HepG2 (cell line): ENCODE measurements at regions not wholly inside any gene's neighbourhood (a gene's known extent, or its start where the extent isn't known, plus 50 kb on each side); places are given as distances from the start of the nearest gene placed in this dataset.

Source experiments
- ATAC-seq: fragments of 200-7000 bp; cut with Tn5 transposase; 3 replicates; pipeline ENCODE4 v1.9.1; 2020; ENCODE audit warnings: mild to moderate bottlenecking, moderate library complexity
- BruUV-seq: library from RNA; stranded (reverse); fragments of 400-500 nt; replicated peaks from 2 replicates; lab custom pipeline; 2021; lab: Mats Ljungman, UMichigan
- CTCF ChIA-PET: fragments of 300-600 bp; formaldehyde crosslinking; extraction: SDS; loops from one replicate; lab custom pipeline; 2021; ENCODE audit warnings: low total read pairs, inconsistent platforms, low intra/inter-chr PET ratio; lab: Yijun Ruan, JAX
- POLR2A ChIA-PET: fragments of 350-600 bp; sonication (Branson Sonifier 250); formaldehyde crosslinking; loops from one replicate; lab custom pipeline; 2020; ENCODE audit warnings: antibody characterized with exemption, inconsistent platforms; lab: Yijun Ruan, JAX
- DNase-seq: peaks from one replicate; pipeline ENCODE4 v3.0.0-alpha.2; 2015; ENCODE audit warnings: low spot score
- FAIRE-seq: peaks from 3 replicates; lab custom pipeline; 2011; peaks lifted over from hg19 to GRCh38; lab: Jason Lieb, UNC
- H2AFZ ChIP-seq: one replicate; pipeline ENCODE4 v1.6.1; 2011; ENCODE audit warnings: low read length, inconsistent platforms
- H3K27ac ChIP-seq: fragments of 300-600 bp; 3 replicates; pipeline ENCODE4 v1.8.0; 2011; ENCODE audit warnings: mixed run types, mild to moderate bottlenecking, mixed read lengths, low read length, inconsistent platforms; ENCODE audit not compliant: insufficient read depth; ENCODE audit errors: extremely low read length
- H3K27me3 ChIP-seq, 2 experiments: fragments of 200-600 bp in 1 of 2; 2 replicates in 1 of 2; 3 replicates in 1 of 2; pipeline versions ENCODE4 v1.6.0 to v1.8.0; 2011; ENCODE audit warnings: low read length in 2 of 2, mild to moderate bottlenecking in 2 of 2, moderate library complexity in 2 of 2, inconsistent platforms in 1 of 2; ENCODE audit not compliant: insufficient read depth in 2 of 2, control insufficient read depth in 1 of 2
- H3K36me3 ChIP-seq, 2 experiments: fragments of 200-600 bp in 1 of 2; replicated peaks in 1 of 2; 2 replicates in 1 of 2; 3 replicates in 1 of 2; pipeline versions ENCODE4 v1.5.1 to v1.8.0; 2011; ENCODE audit warnings: low read length in 2 of 2, inconsistent platforms in 1 of 2; ENCODE audit not compliant: insufficient read depth in 2 of 2, control insufficient read depth in 1 of 2
- H3K4me1 ChIP-seq: 2 replicates; pipeline ENCODE4 v1.5.1; 2012; ENCODE audit warnings: low read length, inconsistent platforms; ENCODE audit not compliant: insufficient read depth
- H3K4me2 ChIP-seq: 2 replicates; pipeline ENCODE4 v1.6.0; 2011; ENCODE audit warnings: low read depth, low read length, inconsistent platforms
- H3K4me3 ChIP-seq, 3 experiments: fragments of 200-600 bp in 1 of 3; sonication (generic), shearing (Covaris generic) in 1 of 3; replicated peaks in 1 of 3; 2 replicates each; pipeline ENCODE4 v1.5.1; 2011 to 2016; ENCODE audit warnings: low read length in 3 of 3, inconsistent platforms in 2 of 3, low read depth in 2 of 3, mild to moderate bottlenecking in 2 of 3, control low read depth in 1 of 3, mixed read lengths in 1 of 3; ENCODE audit not compliant: insufficient read depth in 1 of 3
- H3K79me2 ChIP-seq: one replicate; pipeline ENCODE4 v1.6.1; 2011; ENCODE audit warnings: low read length, inconsistent platforms; ENCODE audit not compliant: insufficient read depth
- H3K9ac ChIP-seq: 2 replicates; pipeline ENCODE4 v1.6.0; 2011; ENCODE audit warnings: mild to moderate bottlenecking, low read depth, low read length, inconsistent platforms; ENCODE audit not compliant: insufficient read depth
- H3K9me3 ChIP-seq: 2 replicates; pipeline ENCODE4 v1.5.1; 2012; ENCODE audit warnings: mild to moderate bottlenecking, low read length
- H4K20me1 ChIP-seq: 2 replicates; pipeline ENCODE4 v1.6.0; 2011; ENCODE audit warnings: inconsistent platforms, mild to moderate bottlenecking, low read length, moderate library complexity; ENCODE audit not compliant: insufficient read depth
- FOXK1 ChIP-seq: sonication (generic); formaldehyde crosslinking; IDR thresholded peaks from 2 replicates; pipeline ENCODE4 v1.4.0; 2020; ENCODE audit warnings: low read depth, missing genetic modification reagents, borderline replicate concordance
- HNRNPUL1 ChIP-seq: fragments of 200-400 bp; formaldehyde crosslinking; IDR thresholded peaks from 2 replicates; pipeline ENCODE4 v1.6.1; 2017; ENCODE audit warnings: low read depth, mild to moderate bottlenecking, low read length, moderate library complexity
- HOXA5 ChIP-seq: sonication (generic); formaldehyde crosslinking; IDR thresholded peaks from 2 replicates; pipeline ENCODE4 v1.4.0; 2020; ENCODE audit warnings: missing genetic modification reagents
- MLLT10 ChIP-seq: sonication (generic); formaldehyde crosslinking; IDR thresholded peaks from 2 replicates; pipeline ENCODE4 v1.4.0; 2020; ENCODE audit warnings: missing genetic modification reagents
- MTF2 ChIP-seq: sonication (generic); formaldehyde crosslinking; IDR thresholded peaks from 2 replicates; pipeline ENCODE4 v1.5.0; 2020; ENCODE audit warnings: missing genetic modification reagents, borderline replicate concordance
- NCOR1 ChIP-seq: fragments of 200-600 bp; sonication (generic); IDR thresholded peaks from 2 replicates; pipeline ENCODE4 v1.7.0; 2017; ENCODE audit warnings: antibody characterized with exemption, low read length, borderline replicate concordance
- RELA ChIP-seq: sonication (generic); formaldehyde crosslinking; IDR thresholded peaks from 2 replicates; pipeline ENCODE4 v1.4.0; 2020; ENCODE audit warnings: missing genetic modification reagents
- TCF7L2 ChIP-seq: IDR thresholded peaks from 2 replicates; pipeline ENCODE4 v1.6.1; 2011; ENCODE audit warnings: mild to moderate bottlenecking, low read depth, low read length, moderate library complexity
- THAP7 ChIP-seq: sonication (generic); formaldehyde crosslinking; IDR thresholded peaks from 2 replicates; pipeline ENCODE4 v1.8.1; 2023; ENCODE audit warnings: mild to moderate bottlenecking, missing genetic modification reagents
- ZNF180 ChIP-seq: sonication (generic); formaldehyde crosslinking; IDR thresholded peaks from 2 replicates; pipeline ENCODE4 v1.4.0; 2020; ENCODE audit warnings: low read depth, missing genetic modification reagents, borderline replicate concordance
- ZNF552 ChIP-seq: sonication (generic); formaldehyde crosslinking; IDR thresholded peaks from 2 replicates; pipeline ENCODE4 v1.9.0; 2022; ENCODE audit warnings: missing genetic modification reagents, mild to moderate bottlenecking, borderline replicate concordance
- ZNF556 ChIP-seq: sonication (generic); formaldehyde crosslinking; IDR thresholded peaks from 2 replicates; pipeline ENCODE4 v1.4.0; 2020; ENCODE audit warnings: mild to moderate bottlenecking, missing genetic modification reagents, borderline replicate concordance
- ZNF639 ChIP-seq: conservative IDR thresholded peaks from 2 replicates; pipeline ENCODE4 v1.6.1; 2018; ENCODE audit warnings: missing genetic modification reagents
- in situ Hi-C: cut with HindIII; loops from 2 replicates; pipeline ENCODE4 v1.10.0; 2017; ENCODE audit warnings: low pct_unique_long_range_greater_than_20kb; ENCODE audit not compliant: extremely low pct_ligation_motif_present
- intact Hi-C: fragments of 100-400 bp; cut with micrococcal nuclease; formaldehyde crosslinking; loops from one replicate; pipeline ENCODE4 v1.10.0; 2022; ENCODE audit not compliant: unreplicated experiment

- in situ Hi-C loops: no loop called here
Observed at GRCh38 chr4:164514765-164515164, 239.2 kb upstream of the SMIM31 start.

More at GRCh38 chr4:164514765-164515164, 239.2 kb upstream of the SMIM31 start:
- H3K79me2 ChIP-seq: no peaks in the 10 kb centered on the region
- H3K9me3 ChIP-seq: no peaks in the 10 kb centered on the region
- CTCF ChIA-PET: no interaction called here
- H3K9ac ChIP-seq: no peak overlapping the region
- no peaks in the 10 kb centered on the region for H3K4me1 ChIP-seq
- FAIRE-seq (no peak), DNase-seq (no peak), ATAC-seq (no peak)
- POLR2A ChIA-PET: no interaction called here
- H3K4me3 ChIP-seq: no peak overlapping the region
- TF ChIP-seq RELA (CRISPR knock-in tag) (no peak), MLLT10 (CRISPR knock-in tag) (no peak), ZNF639 (CRISPR knock-in tag) (no peak), TCF7L2 (no peak), HOXA5 (CRISPR knock-in tag) (no peak), MTF2 (no peak), ZNF556 (CRISPR knock-in tag) (no peak), ZNF552 (CRISPR knock-in tag) (no peak), THAP7 (CRISPR knock-in tag) (no peak), NCOR1 (no peak), FOXK1 (CRISPR knock-in tag) (no peak), HNRNPUL1 (no peak), ZNF180 (CRISPR knock-in tag) (no peak)
- no peaks in the 10 kb centered on the region for H3K27me3 ChIP-seq
- no peak overlapping the region for H2AFZ ChIP-seq
- H3K36me3 ChIP-seq: no peaks in the 10 kb centered on the region
- H3K4me2 ChIP-seq: no peak overlapping the region
- intact Hi-C loops: no loop called here
- BruUV-seq: no TSS peak
- no peak overlapping the region for H3K27ac ChIP-seq
- H4K20me1 ChIP-seq: no peaks in the 10 kb centered on the region
